ENCODE measurements at regions not wholly inside any gene's neighbourhood (a gene's known extent, or its start where the extent isn't known, plus 50 kb on each side); places are given as distances from the start of the nearest gene placed in this dataset.

DNA sequence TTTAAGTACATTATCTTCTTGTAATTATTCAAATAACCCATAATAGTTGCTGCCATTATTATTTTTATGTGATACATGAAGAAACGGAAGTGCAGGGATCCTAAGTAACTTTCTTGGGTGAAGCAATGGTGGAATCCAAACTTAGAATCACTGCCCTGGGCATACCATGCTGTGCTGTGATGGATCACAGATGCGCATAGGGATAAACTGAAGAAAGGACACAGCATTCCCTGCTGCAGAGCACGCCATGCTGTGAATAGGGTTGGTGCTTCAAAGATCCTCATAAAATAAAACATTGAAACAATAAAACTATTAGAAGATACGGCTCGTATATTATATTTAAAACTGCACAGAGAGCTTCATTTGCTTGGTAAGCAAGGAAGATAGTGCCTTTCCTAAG is 211.7 kb upstream of the ADAMTS16 start:
- Mint-ChIP-seq H3K27ac (no peak overlapping the region), H3K4me1 (peaks cover 9 to 11% of the 10 kb centered on the region in 2 experiments), H3K27me3 (ENCODE audit: low read depth) (peaks cover 2% of the 10 kb centered on the region), H3K4me3 (no peak overlapping the region), H3K9me3 (peaks cover 0 to 4% of the 10 kb centered on the region in 2 experiments; a peak in 2 of 5 replicates), H3K36me3 (ENCODE audit: insufficient read depth in 1 of 3, low read depth in 3 of 3) (no peaks in the 10 kb centered on the region)
- Histone ChIP-seq H3K4me2 (ENCODE audit: insufficient read depth, insufficient read length, low read length) (no peak overlapping the region), H2BK120ac (ENCODE audit: low read depth, low read length, poor library complexity, severe bottlenecking) (no peak overlapping the region), H3K18ac (ENCODE audit: insufficient read length, low read depth, low read length) (no peak overlapping the region), H2BK20ac (ENCODE audit: low read depth, low read length, poor library complexity, severe bottlenecking) (no peak overlapping the region), H3K27ac (ENCODE audit: insufficient read length, low read depth, low read length) (no peak overlapping the region), H3K4ac (ENCODE audit: low read depth, low read length) (no peak overlapping the region), H3K23ac (ENCODE audit: insufficient read length, low read depth, low read length) (no peak overlapping the region), H2AFZ (ENCODE audit: low read length) (no peak overlapping the region), H3K14ac (ENCODE audit: insufficient read depth, low read length) (no peak overlapping the region), H2BK12ac (ENCODE audit: insufficient read length, low read depth, low read length) (no peak overlapping the region), H3K4me1 (ENCODE audit: insufficient read depth, low read length) (no peaks in the 10 kb centered on the region), H3K79me1 (ENCODE audit: insufficient read depth, low read depth, low read length, poor library complexity, severe bottlenecking) (no peaks in the 10 kb centered on the region), H3K9me3 (ENCODE audit: control insufficient read depth, low read depth, low read length) (no peaks in the 10 kb centered on the region), H2AK5ac (ENCODE audit: insufficient read length, low read length) (no peak overlapping the region), H4K91ac (ENCODE audit: insufficient read length, low read depth, low read length) (no peak overlapping the region), H3K79me2 (ENCODE audit: insufficient read depth, low read length) (no peaks in the 10 kb centered on the region), H2BK5ac (ENCODE audit: insufficient read length, low read length) (no peak overlapping the region), H3T11ph (ENCODE audit: low read length) (no peak overlapping the region), H4K20me1 (ENCODE audit: control insufficient read depth, insufficient read depth, insufficient read length) (no peaks in the 10 kb centered on the region), H3K9ac (ENCODE audit: extremely low read depth, insufficient read length, low read length) (no peak overlapping the region), H3K56ac (ENCODE audit: insufficient read length, low read depth, low read length) (no peak overlapping the region), H4K5ac (ENCODE audit: insufficient read length, low read depth, low read length) (no peak overlapping the region), H2BK15ac (ENCODE audit: low read depth, low read length) (no peak overlapping the region), H3K27me3 (ENCODE audit: insufficient read depth, low read length) (no peaks in the 10 kb centered on the region), H3K23me2 (ENCODE audit: insufficient read length, low read depth, low read length, poor library complexity, severe bottlenecking) (no peaks in the 10 kb centered on the region), H4K8ac (replicated peaks; ENCODE audit: insufficient read length, low read depth, low read length) (no peak overlapping the region)
- no peak for DNase-seq
- TF ChIP-seq, protein P1, sequence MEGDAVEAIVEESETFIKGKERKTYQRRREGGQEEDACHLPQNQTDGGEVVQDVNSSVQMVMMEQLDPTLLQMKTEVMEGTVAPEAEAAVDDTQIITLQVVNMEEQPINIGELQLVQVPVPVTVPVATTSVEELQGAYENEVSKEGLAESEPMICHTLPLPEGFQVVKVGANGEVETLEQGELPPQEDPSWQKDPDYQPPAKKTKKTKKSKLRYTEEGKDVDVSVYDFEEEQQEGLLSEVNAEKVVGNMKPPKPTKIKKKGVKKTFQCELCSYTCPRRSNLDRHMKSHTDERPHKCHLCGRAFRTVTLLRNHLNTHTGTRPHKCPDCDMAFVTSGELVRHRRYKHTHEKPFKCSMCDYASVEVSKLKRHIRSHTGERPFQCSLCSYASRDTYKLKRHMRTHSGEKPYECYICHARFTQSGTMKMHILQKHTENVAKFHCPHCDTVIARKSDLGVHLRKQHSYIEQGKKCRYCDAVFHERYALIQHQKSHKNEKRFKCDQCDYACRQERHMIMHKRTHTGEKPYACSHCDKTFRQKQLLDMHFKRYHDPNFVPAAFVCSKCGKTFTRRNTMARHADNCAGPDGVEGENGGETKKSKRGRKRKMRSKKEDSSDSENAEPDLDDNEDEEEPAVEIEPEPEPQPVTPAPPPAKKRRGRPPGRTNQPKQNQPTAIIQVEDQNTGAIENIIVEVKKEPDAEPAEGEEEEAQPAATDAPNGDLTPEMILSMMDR (conservative IDR thresholded peaks at IDR 0.05), result no peak
- WGBS (ENCODE audit: extremely low coverage, insufficient read length, low lambda C conversion rate), result no CpG with 5 or more reads among the region's 5 CpGs

Data from H9 (cell line).